SW480 (cell line): ENCODE measurements at regions not wholly inside any gene's neighbourhood (a gene's known extent, or its start where the extent isn't known, plus 50 kb on each side); places are given as distances from the start of the nearest gene placed in this dataset.
"Not testable (repeated sequence)": the region's sequence is repeated elsewhere in the genome, so short reads cannot be mapped to it uniquely, and the experiment has no call there.

ENCODE experiments used
- DNase-seq: peaks from one replicate; pipeline ENCODE4 v3.0.0-alpha.2; 2016; ENCODE audit warnings: low spot score

DNA sequence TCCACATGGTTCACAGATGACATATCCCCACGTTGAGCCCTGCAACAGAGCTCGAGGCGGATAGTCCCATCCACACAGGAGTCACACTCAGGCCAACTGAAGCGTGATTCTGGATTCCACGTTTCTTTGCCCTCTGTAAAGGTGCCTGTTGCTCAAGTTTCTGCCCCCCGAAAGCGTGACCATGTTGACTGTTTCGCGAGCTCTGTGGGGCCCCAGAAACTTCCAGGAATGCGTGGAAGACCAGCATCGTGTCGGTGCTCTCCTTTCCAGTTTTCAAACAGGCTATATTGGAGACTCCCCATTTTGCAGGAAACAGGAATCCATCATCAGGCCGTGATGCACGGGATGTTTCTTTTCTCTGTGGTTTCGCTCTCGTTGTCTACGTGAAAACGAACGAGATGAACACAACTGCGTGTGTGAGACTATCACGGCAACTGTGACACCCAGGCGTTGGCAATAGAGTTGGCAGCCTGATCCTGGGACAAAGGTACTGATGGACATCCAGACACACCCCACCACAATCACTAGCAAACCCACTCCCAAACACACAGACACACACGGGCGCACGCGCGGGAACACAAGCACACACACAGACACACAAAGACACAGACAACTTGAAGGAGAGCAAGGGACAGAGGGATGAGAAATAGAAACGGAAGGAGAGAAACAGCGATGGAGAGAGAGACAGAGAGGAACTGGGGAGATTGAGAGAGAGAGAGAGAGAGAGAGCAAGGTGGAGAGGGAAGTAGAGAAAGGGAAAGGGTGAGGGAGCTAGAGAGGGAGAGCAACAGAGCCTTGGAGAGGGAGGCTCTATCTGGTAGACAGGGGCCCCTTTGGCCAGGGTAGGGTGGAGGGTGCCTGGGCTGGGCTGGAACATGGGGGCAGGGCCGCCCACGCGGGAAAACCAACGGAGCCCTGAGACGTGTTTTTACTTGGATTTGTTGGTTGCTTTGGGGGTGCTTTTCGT lies 1609.3 kb downstream of the SPATA31A7 start:
- not testable (repeated sequence) for DNase-seq

DNA sequence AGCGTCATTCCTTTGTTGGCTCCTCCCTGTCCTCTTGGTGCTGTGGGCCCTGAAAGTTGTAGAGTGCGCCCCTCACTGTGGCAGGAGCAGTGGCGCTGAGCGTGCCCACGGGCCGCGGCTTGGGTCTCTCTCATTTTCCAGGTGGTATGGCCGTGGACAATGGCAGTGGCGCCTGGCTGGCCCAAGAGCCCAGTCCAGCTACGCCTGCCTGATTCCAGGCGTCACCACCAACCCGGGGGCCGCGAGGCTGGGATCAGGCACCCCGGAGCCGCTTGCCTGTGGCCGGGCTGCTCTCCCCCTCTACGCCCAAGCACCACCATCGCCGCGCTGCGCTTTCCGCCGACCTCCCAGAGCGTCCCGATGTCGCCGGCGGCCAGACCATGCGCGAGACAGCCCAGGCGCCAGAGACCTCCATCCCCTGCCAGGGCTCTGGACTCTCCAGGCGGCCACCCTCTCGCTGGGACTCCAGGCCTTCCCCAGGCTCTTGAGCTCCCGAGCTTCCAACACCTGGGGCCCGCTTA lies 1610.1 kb downstream of the SPATA31A7 start:
- DNase-seq = not testable (repeated sequence)

DNA sequence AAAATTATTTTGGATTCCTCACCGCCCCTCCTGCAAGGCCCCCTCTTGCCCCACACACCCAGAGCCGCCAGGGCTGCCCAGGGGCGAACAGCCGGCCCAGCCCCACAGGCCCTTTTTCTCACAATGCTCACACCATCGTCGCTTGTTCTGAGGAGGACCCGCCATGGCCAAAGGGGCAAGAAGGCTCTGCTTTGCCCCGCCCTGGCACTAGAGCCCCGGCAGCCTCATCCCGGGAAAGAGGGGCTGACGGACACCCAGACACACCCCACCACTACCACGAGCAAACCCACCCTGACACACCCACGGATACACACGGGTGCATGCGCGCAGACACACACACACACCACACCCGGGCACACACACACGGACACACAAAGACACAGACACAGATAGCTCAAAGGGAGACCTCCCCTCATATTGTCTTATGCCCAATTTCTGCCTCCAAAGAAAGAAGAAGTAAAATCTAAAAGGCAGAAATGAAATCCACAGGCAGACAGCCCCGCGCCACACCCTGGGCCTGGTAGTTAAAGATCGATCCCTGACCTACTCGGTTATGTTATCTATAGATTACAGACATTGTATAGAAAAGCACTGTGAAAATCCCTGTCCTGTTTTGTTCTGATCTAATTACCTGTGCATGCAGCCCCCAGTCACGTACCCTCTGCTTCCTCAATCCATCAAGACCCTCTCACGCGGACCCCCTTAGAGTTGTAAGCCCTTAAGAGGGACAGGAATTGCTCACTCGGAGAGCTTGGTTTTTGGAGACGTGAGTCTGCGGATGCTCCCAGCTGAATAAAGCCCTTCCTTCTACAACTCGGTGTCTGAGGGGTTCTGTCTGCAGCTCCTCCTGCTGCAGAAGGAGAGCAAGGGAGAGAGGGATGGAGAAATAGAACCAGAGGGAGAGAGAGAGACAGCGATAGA lies 1610.9 kb downstream of the SPATA31A7 start:
- not testable (repeated sequence) for DNase-seq

DNA sequence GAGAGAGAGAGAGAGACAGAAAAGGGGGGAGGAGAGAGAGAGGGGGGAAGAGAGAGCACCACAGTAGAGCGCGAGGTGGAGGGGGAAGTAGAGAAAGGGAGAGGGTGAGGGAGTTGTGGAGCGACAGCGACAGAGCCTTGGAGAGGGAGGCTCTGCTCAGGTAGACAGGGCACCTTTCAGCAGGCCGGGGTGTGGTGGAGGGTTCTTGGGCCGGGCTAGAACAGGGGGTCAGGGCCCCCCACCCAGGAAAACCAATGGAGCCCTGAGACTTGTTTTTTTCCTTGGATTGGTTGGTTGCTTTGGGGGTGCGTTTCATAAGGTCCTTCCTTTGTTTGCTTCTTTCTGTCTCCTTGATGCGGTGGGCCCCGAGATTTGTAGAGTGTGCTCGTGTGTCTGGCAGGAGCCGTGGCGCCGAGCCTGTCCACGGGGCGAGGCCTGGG lies 1611.6 kb downstream of the SPATA31A7 start:
- DNase-seq = not testable (repeated sequence)

DNA sequence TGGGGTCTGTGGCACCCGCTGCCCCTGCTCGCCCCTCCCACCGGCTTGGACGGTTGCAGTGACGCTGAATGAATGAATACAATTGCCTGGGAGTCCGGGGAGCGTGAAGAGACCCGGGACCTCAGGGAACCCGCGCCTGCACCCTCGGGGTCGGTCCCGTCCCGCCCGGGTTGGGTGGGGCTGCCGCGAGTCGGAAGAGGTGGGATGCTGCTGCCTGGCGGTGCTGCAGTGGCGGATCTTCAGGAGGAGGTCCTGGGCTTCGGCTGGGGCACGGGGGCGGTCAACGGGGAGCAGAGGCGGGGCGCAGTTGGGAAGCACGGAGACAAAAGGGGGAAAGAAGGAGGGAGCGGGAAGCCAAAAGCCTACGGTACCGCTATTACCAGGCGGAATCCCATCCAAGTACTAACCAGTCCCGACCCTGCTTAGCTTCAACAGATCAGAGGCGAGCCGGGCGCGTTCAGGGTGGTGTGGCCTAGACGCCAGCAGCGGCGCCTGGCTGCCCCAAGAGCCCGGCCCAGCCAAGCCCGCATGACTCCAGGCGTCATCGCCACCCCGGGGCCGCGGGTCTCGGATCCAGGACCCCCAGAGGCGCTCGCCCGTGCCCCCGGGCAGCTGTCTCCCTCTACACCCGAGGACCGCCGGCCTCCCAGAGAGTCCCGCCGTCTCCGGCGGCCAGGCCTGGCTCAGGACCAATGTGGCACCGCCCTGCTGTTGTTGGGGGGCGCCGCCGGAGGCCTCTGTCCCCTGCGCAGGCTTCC lies 1612.3 kb downstream of the SPATA31A7 start:
- peak; percentile 84 for DNase-seq

DNA sequence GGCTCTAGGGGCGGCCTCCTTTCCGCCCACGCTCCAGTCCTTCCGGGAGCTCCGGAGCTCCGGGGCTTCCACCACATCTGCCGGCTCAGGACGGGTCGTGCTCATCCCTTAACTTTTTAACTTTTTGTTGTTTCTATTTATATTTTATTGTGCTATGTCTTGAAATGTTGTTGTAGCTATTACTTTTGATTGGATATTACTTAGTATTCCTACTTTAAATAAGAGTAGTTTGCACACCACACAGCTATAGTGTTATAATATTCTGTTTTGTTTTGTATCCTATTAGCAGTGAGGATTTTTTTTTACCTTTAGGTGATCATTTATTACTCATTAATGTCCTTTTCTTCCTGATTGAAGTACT lies 1612.9 kb downstream of the SPATA31A7 start:
- DNase-seq = not testable (repeated sequence)

DNA sequence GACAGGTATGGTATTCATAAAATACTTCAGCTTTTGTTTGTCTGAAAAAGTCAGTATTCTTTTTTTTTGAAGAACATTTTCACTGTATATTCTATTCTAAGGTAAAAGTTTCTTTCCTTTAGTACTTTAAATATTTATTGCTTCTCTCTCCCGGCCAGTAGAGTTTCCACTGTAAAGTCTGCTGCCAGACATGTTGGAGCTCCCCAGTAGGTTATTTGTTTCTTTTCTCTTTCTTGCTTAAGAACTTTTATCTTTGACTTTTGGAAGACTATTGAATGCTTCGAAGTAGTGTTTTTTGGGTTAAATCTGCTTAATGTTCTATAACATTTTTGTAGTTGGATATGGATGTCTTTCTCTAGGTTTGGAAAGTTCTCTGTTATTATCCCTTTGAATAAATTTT lies 1613.3 kb downstream of the SPATA31A7 start:
- DNase-seq = peak; percentile 30

DNA sequence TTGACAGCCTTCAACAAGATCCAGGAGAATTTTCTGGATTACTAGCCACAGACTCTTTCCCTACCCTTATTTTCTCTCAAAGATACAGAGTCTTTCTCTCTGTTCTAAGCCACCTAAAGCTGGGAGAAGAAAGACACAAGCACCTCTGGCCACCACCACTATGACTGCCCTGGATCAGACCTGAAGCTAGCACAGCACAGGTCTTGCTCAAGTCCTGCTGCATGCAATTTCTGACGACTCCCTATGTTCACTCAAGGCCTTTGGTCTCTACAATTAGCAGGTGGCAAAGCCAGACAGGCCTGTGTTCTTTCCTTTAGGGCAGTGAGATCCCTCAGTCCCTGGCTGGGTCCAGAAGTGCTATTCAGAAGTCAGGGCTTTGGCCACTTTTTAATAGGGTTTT lies 1614.5 kb downstream of the SPATA31A7 start:
- not testable (repeated sequence) for DNase-seq

DNA sequence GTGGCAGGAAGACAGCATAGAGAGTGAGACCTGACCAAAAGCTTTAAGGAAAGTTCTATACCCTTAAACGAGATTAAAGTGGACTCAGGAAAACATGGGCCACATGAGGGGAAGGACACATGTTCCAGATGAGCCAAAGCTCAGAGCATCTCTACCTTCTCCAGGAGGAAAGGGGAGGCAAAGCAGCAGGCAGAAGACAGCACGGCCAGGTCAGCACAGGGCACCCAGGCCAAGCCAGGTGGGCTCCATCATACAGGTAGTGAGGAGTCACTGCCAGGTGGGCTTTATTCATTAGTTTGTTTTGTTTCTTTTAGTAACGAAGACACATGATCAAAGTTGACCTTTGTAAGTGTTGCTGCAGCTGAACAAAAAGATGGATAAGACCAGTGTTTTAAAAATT lies 1617.6 kb downstream of the SPATA31A7 start:
- not testable (repeated sequence) for DNase-seq

DNA sequence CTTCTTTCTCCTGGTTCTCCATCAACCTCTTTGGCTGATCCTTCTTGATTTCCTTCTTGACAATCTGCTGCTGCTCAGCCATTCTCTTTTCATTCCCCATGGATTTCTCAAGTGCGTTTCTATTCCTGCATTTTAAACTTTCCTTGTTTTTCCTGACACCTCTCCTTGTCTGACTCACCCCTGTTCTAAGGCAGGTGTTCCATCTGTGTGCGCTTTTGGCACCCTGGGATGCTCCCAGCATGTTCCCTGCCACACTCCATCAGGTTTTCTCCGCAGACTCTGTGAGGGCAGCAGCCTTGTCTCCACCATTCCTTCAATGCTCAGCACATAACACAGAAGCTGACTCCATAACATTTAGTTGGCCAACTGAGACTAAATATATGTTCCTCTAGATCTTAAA lies 1618.2 kb downstream of the SPATA31A7 start:
- not testable (repeated sequence) for DNase-seq

DNA sequence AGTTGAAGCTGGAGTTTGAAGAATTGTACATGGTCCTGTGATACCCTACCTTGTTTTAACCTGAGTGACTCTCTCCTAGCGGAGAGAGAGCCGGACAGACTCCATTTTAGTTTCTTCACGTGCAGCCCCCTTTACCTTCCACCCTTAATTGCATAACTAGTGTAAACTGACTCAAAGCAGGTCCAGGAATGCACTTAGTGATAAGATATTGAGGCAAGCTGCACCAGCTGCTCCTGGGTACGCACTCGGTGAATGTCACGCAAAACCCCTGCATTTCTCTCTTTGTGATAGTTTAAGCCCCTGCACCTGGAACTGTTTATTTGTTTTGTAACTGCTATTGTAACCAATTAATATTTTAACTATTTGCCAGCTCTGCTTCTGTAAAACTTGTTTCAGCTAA lies 1620.5 kb downstream of the SPATA31A7 start:
- not testable (repeated sequence) for DNase-seq

DNA sequence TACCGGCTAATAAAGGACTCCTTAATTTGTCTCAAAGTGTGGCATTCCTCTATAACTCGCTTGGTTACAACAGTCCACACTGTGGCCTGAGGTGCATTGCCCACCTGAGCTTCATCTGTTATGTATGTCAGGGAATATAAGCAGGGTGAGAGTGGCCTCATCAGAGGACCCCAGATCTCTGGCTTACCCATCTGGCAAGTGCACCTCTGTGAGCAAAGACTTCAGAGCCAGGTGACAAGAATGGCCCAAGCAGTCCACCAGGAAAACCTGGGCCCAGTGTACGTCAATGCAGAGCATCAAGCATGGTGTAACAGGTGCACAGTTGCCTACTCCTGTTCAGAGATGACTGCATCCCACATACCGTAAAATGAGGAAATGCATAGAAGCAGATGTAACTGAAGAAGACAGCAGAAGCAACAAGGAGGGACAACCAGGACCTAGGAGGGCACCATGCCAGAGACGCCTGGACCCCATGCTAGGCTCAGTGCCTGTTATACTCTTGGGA lies 1621.0 kb downstream of the SPATA31A7 start:
- not testable (repeated sequence) for DNase-seq

DNA sequence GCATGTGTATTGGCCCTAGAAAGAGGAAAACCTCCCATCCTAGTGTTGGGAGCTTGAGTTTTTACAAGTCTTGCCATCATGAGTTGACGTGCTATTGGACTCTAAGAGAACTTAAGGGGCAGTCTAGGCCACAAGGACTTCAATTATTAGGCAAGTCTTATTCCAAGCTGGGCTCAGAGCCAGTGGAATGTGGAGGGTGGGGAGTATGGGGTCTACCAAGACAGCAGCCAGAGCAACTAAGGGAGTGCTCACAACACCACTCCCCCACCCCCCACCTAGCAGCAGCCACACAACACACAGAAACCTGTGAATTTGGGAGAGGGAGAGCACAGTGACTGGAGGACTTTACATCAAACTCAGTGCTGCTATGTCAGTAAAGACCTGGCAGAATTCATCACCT lies 1625.6 kb downstream of the SPATA31A7 start:
- not testable (repeated sequence) for DNase-seq

DNA sequence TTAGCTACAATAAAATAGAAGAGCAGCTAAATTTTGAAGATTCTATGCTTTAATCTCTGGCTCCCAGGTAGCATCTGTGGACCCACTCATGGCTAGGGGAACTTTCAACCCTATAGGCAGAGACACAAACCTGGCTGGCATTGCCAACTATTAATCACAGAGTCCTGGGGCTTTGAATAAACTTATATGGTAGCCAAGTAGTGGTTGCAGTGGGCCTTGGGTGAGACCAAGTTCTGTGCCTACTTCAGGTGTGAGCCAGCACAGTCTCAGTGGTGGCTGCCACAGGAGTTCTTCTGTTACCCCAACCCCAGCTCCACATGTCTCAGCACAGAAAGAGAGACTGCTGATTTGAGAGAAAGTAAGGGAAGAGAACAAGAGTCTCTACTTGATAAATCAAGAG lies 1626.5 kb downstream of the SPATA31A7 start:
- not testable (repeated sequence) for DNase-seq

DNA sequence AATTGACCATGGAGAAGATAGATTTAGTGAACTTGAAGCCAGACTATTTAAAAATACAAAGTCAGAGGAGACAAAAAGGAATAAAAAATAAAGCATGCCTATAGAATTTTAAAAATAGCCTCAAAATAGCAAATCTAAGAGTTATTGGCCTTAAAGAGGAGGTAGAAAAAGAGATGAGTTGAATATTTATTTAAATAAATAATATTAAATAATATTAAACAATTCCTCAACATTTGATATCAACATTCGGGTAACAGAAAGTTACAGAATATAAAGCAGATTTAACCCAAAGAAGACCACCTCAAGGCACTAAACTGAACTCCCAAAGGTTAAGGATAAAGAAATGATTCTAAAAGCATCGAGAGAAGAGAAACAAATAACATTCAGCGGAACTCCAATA lies 1627.4 kb downstream of the SPATA31A7 start:
- not testable (repeated sequence) for DNase-seq

DNA sequence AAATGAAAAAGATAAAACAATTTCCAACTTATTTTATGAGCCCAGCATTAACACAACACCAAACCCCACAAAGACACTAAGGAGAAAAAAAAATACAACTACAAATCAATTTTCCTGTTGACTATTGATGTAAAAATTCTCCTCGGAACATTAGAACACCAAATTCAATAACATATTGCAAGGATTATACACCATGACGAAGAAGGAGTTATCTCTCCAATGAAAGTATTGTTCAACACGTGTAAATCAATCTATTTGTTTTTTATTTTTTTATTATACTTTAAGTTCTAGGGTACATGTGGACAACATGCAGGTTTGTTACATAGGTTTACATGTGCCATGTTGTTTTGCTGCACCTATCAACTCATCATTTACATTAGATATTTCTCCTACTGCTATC lies 1632.3 kb downstream of the SPATA31A7 start:
- not testable (repeated sequence) for DNase-seq

DNA sequence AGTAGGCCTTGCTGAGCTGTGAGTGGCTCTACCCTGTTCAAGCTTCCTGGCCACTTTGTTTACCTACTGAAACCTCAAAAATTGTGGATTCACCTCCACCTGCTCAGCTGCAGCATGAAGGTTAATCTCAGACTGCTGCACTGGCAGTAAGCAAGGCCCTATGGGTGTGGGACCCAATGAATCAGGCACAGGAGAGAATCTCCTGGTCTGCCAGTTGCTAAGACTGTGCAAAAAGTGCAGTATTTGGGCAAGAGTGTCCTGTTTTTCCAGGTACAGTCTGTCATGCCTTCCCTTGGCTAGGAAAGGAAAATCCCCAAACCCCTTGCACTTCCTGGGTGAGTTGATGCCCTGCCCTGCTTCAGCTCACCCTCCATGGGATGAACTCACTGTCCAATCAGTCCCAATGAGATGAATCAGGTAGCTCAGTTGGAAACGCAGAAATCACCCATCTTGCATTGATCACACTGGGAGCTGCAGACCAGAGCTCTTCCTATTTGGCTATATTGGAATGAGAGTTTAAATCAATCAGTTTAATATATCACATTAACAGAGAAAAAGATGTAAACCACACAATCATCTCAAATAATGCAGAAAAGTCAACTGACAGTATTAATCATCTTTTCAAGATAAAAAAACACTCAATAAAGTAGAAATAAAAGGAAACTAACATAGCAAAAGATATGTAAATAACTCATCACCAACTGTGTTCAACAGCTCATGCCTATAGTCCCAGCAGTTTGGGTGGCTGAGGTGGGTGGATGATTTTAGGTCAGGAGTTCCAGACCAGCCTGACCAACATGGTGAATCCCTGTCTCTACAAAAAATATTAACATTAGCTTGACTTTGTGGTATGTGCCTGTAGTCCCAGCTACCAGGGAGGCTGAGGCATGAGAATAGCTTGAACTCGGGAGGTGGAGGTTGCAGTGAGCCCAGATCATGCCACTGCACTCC lies 1638.4 kb downstream of the SPATA31A7 start:
- not testable (repeated sequence) for DNase-seq

DNA sequence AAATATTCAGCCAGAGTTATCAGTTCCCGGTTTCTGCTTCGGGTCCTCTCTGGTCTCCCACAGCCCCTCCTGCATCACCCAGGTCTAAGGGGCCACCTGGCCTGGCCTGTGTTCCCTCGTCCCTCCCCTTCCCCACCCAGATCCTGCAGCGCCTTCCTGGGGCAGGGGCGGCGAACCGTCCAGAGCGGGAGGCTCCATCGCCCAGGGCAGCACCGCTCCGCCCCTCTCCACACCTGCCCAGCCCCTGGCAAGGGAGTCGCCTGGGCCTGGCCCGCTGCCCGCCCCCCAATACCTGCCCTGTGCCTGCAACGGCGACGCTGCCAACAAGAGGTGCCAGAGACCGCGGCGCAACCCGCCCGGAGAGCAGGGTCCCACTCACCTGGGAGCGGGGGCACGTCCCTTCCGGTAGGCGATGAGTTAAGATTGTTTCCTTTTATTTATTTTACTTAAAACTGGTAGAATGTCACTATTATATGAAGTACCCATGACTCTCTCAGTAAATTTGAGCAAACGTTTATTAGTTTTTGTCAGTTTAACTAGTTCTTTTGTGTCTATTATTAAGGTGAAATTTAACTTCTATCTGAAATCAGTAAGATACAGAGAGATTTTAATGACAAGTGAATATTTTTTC lies 1641.1 kb downstream of the SPATA31A7 start:
- not testable (repeated sequence) for DNase-seq
